H1 (cell line): ENCODE measurements at regions not wholly inside any gene's neighbourhood (a gene's known extent, or its start where the extent isn't known, plus 50 kb on each side); places are given as distances from the start of the nearest gene placed in this dataset.

ENCODE experiments used
- BACH1 ChIP-seq: IDR thresholded peaks from 2 replicates; pipeline ENCODE4 v1.6.1; 2012; ENCODE audit warnings: low read length, improper control_type of control experiment
- KDM4A ChIP-seq: IDR thresholded peaks from one replicate; pipeline ENCODE4 v1.7.1; 2012; ENCODE audit warnings: low read depth, mild to moderate bottlenecking, moderate library complexity, low read length, inconsistent platforms; ENCODE audit not compliant: severe bottlenecking
- SP4 ChIP-seq: IDR thresholded peaks from 2 replicates; pipeline ENCODE4 v1.6.1; 2012; ENCODE audit warnings: low read length, inconsistent platforms
- TF ChIP-seq, protein P1 (sequence below): fragments of 300-600 bp; sonication (generic); IDR thresholded peaks from 2 replicates; pipeline ENCODE4 v1.7.1; 2012; ENCODE audit warnings: low read length, moderate library complexity, mild to moderate bottlenecking, inconsistent platforms; ENCODE audit not compliant: insufficient replicate concordance
- TF ChIP-seq, protein P2 (sequence below): IDR thresholded peaks from 2 replicates; pipeline ENCODE4 v1.6.1; 2011; ENCODE audit warnings: low read length, improper control_type of control experiment

DNA sequence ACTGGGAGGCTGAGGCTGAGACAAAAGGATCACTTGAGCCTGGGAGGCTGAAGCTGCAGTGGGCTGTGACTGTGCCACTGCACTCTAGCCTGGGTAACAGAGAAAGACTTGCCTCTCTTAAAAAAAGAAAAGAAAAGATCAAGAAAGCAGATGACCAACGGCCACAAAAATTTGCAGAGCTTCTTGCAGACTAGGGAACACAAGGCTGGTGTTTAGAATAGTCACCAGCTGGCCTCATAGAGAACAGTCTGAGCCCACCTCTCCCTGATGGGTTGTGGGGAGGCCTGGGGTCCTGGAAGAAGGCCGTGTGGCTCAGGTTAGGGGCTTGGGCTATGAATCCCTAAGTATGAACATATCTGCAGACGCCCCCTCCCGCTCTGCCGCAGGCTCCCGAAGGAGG, 73.7 kb upstream of the MED9 start (continued):
- TF ChIP-seq, protein P1, sequence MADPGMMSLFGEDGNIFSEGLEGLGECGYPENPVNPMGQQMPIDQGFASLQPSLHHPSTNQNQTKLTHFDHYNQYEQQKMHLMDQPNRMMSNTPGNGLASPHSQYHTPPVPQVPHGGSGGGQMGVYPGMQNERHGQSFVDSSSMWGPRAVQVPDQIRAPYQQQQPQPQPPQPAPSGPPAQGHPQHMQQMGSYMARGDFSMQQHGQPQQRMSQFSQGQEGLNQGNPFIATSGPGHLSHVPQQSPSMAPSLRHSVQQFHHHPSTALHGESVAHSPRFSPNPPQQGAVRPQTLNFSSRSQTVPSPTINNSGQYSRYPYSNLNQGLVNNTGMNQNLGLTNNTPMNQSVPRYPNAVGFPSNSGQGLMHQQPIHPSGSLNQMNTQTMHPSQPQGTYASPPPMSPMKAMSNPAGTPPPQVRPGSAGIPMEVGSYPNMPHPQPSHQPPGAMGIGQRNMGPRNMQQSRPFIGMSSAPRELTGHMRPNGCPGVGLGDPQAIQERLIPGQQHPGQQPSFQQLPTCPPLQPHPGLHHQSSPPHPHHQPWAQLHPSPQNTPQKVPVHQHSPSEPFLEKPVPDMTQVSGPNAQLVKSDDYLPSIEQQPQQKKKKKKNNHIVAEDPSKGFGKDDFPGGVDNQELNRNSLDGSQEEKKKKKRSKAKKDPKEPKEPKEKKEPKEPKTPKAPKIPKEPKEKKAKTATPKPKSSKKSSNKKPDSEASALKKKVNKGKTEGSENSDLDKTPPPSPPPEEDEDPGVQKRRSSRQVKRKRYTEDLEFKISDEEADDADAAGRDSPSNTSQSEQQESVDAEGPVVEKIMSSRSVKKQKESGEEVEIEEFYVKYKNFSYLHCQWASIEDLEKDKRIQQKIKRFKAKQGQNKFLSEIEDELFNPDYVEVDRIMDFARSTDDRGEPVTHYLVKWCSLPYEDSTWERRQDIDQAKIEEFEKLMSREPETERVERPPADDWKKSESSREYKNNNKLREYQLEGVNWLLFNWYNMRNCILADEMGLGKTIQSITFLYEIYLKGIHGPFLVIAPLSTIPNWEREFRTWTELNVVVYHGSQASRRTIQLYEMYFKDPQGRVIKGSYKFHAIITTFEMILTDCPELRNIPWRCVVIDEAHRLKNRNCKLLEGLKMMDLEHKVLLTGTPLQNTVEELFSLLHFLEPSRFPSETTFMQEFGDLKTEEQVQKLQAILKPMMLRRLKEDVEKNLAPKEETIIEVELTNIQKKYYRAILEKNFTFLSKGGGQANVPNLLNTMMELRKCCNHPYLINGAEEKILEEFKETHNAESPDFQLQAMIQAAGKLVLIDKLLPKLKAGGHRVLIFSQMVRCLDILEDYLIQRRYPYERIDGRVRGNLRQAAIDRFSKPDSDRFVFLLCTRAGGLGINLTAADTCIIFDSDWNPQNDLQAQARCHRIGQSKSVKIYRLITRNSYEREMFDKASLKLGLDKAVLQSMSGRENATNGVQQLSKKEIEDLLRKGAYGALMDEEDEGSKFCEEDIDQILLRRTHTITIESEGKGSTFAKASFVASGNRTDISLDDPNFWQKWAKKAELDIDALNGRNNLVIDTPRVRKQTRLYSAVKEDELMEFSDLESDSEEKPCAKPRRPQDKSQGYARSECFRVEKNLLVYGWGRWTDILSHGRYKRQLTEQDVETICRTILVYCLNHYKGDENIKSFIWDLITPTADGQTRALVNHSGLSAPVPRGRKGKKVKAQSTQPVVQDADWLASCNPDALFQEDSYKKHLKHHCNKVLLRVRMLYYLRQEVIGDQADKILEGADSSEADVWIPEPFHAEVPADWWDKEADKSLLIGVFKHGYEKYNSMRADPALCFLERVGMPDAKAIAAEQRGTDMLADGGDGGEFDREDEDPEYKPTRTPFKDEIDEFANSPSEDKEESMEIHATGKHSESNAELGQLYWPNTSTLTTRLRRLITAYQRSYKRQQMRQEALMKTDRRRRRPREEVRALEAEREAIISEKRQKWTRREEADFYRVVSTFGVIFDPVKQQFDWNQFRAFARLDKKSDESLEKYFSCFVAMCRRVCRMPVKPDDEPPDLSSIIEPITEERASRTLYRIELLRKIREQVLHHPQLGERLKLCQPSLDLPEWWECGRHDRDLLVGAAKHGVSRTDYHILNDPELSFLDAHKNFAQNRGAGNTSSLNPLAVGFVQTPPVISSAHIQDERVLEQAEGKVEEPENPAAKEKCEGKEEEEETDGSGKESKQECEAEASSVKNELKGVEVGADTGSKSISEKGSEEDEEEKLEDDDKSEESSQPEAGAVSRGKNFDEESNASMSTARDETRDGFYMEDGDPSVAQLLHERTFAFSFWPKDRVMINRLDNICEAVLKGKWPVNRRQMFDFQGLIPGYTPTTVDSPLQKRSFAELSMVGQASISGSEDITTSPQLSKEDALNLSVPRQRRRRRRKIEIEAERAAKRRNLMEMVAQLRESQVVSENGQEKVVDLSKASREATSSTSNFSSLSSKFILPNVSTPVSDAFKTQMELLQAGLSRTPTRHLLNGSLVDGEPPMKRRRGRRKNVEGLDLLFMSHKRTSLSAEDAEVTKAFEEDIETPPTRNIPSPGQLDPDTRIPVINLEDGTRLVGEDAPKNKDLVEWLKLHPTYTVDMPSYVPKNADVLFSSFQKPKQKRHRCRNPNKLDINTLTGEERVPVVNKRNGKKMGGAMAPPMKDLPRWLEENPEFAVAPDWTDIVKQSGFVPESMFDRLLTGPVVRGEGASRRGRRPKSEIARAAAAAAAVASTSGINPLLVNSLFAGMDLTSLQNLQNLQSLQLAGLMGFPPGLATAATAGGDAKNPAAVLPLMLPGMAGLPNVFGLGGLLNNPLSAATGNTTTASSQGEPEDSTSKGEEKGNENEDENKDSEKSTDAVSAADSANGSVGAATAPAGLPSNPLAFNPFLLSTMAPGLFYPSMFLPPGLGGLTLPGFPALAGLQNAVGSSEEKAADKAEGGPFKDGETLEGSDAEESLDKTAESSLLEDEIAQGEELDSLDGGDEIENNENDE = no peak
- TF ChIP-seq, protein P2, sequence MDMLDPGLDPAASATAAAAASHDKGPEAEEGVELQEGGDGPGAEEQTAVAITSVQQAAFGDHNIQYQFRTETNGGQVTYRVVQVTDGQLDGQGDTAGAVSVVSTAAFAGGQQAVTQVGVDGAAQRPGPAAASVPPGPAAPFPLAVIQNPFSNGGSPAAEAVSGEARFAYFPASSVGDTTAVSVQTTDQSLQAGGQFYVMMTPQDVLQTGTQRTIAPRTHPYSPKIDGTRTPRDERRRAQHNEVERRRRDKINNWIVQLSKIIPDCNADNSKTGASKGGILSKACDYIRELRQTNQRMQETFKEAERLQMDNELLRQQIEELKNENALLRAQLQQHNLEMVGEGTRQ = no peak
- TF ChIP-seq SP4 (no peak), BACH1 (no peak), KDM4A (no peak)
